DOHH2 (cell line): ENCODE measurements at regions not wholly inside any gene's neighbourhood (a gene's known extent, or its start where the extent isn't known, plus 50 kb on each side); places are given as distances from the start of the nearest gene placed in this dataset.

Experiments
- H3F3A ChIP-seq: fragments of 200-600 bp; sonication (generic), shearing (Covaris generic); 2 replicates; pipeline ENCODE4 v1.6.0; 2016; ENCODE audit warnings: antibody characterized with exemption, mild to moderate bottlenecking; ENCODE audit not compliant: control insufficient read depth, insufficient read depth
- H3K27ac ChIP-seq: fragments of 200-600 bp; sonication (generic); 2 replicates; pipeline ENCODE4 v1.5.1; 2014; ENCODE audit warnings: low read depth, mild to moderate bottlenecking, low read length, moderate library complexity
- H3K27me3 ChIP-seq: fragments of 200-600 bp; sonication (generic); 2 replicates; pipeline ENCODE4 v1.6.1; 2014; ENCODE audit warnings: mild to moderate bottlenecking, low read length, mixed read lengths; ENCODE audit not compliant: control insufficient read depth
- H3K36me3 ChIP-seq: fragments of 200-600 bp; sonication (generic); 2 replicates; pipeline ENCODE4 v1.6.1; 2014; ENCODE audit warnings: mild to moderate bottlenecking, low read length, moderate library complexity, mixed read lengths; ENCODE audit not compliant: control insufficient read depth
- H3K4me1 ChIP-seq: fragments of 200-600 bp; sonication (generic); 2 replicates; pipeline ENCODE4 v1.6.1; 2014; ENCODE audit warnings: mild to moderate bottlenecking, low read length, mixed read lengths; ENCODE audit not compliant: control insufficient read depth
- H3K4me2 ChIP-seq: fragments of 200-600 bp; sonication (generic); 2 replicates; pipeline ENCODE4 v1.6.0; 2014; ENCODE audit warnings: mild to moderate bottlenecking, low read length, moderate library complexity
- H3K4me3 ChIP-seq: fragments of 200-600 bp; sonication (generic); 2 replicates; pipeline ENCODE4 v1.5.1; 2014; ENCODE audit warnings: mild to moderate bottlenecking, low read length, mixed read lengths
- H3K79me2 ChIP-seq: fragments of 200-600 bp; sonication (generic); 2 replicates; pipeline ENCODE4 v1.6.1; 2014; ENCODE audit warnings: mild to moderate bottlenecking, low read length, mixed read lengths; ENCODE audit not compliant: control insufficient read depth
- H3K9me2 ChIP-seq: fragments of 200-600 bp; sonication (generic); replicated peaks from 2 replicates; pipeline ENCODE4 v1.6.1; 2014; ENCODE audit warnings: mild to moderate bottlenecking, low read length, mixed read lengths; ENCODE audit not compliant: control insufficient read depth
- H3K9me3 ChIP-seq: fragments of 200-600 bp; sonication (generic); 2 replicates; pipeline ENCODE4 v1.6.1; 2014; ENCODE audit warnings: antibody characterized with exemption, low read length, mixed read lengths; ENCODE audit not compliant: control insufficient read depth, insufficient read depth
- H4K20me1 ChIP-seq: fragments of 200-600 bp; sonication (generic); 2 replicates; pipeline ENCODE4 v1.6.0; 2014; ENCODE audit warnings: low read depth, mild to moderate bottlenecking, antibody characterized with exemption, low read length, moderate library complexity; ENCODE audit not compliant: control insufficient read depth, insufficient read depth
- EZH2phosphoT487 ChIP-seq: fragments of 200-600 bp; sonication (generic); IDR thresholded peaks from 2 replicates; pipeline ENCODE4 v1.6.1; 2017; ENCODE audit warnings: borderline replicate concordance, mild to moderate bottlenecking, antibody characterized with exemption, low read length, moderate library complexity, mixed read lengths
- TF ChIP-seq, protein P1 (sequence below): fragments of 200-600 bp; sonication (generic); IDR thresholded peaks from one replicate; pipeline ENCODE4 v1.5.1; 2014; ENCODE audit warnings: antibody characterized with exemption, mild to moderate bottlenecking, low read depth, low read length; ENCODE audit not compliant: poor library complexity, severe bottlenecking

DNA sequence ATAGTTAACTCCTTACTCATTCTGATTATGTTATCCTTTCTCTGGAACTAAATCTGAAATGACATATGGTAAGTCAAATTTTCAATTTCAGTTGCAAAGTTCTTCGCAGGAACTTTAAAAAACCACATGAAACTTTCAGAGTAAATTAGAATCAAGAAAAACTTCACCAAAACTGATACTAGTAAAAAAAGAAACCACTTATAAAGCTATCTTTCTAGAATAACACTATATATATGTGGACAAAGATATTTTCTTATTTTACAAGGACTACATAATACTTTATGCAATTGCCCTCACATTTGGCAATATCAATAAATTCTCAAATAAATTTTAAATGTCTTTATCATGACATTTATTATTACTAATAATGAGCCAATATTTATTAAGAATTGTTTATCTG is 1847.1 kb upstream of the NUDT12 start:
- TF ChIP-seq, protein P1, sequence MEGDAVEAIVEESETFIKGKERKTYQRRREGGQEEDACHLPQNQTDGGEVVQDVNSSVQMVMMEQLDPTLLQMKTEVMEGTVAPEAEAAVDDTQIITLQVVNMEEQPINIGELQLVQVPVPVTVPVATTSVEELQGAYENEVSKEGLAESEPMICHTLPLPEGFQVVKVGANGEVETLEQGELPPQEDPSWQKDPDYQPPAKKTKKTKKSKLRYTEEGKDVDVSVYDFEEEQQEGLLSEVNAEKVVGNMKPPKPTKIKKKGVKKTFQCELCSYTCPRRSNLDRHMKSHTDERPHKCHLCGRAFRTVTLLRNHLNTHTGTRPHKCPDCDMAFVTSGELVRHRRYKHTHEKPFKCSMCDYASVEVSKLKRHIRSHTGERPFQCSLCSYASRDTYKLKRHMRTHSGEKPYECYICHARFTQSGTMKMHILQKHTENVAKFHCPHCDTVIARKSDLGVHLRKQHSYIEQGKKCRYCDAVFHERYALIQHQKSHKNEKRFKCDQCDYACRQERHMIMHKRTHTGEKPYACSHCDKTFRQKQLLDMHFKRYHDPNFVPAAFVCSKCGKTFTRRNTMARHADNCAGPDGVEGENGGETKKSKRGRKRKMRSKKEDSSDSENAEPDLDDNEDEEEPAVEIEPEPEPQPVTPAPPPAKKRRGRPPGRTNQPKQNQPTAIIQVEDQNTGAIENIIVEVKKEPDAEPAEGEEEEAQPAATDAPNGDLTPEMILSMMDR, result no peak
- no peak for TF ChIP-seq EZH2phosphoT487
- H3K27ac ChIP-seq, result no peak overlapping the region
- H3K4me3 ChIP-seq, result no peak overlapping the region
- no peaks in the 10 kb centered on the region for H3K9me3 ChIP-seq
- H3K27me3 ChIP-seq, result no peaks in the 10 kb centered on the region
- no peaks in the 10 kb centered on the region for H3K9me2 ChIP-seq
- no peaks in the 10 kb centered on the region for H3F3A ChIP-seq
- H4K20me1 ChIP-seq, result no peaks in the 10 kb centered on the region
- H3K4me2 ChIP-seq, result no peak overlapping the region
- H3K4me1 ChIP-seq, result no peaks in the 10 kb centered on the region
- H3K36me3 ChIP-seq, result no peaks in the 10 kb centered on the region
- H3K79me2 ChIP-seq, result no peaks in the 10 kb centered on the region

DNA sequence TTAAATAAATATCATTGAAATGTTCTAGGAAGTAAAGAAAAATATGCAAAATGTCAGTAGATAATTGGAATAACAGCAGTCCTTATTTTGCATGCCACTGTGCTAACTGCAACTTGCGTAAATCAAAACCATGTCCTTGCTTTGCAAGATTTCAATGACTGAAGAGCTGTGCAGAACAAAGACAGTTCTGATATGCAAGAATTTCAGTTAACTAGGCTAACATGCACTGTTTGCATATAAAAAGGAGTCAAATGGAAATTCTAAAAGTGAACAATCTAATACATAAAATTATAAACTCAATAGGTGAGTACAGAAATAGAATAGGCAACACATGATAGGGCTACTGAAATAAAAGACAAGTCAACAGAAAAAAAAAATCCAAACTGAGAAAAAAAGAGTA is 1844.6 kb upstream of the NUDT12 start:
- TF ChIP-seq, protein P1, result no peak
- TF ChIP-seq EZH2phosphoT487, result no peak
- Histone ChIP-seq H3K79me2 (no peaks in the 10 kb centered on the region), H3K9me3 (no peaks in the 10 kb centered on the region)

DNA sequence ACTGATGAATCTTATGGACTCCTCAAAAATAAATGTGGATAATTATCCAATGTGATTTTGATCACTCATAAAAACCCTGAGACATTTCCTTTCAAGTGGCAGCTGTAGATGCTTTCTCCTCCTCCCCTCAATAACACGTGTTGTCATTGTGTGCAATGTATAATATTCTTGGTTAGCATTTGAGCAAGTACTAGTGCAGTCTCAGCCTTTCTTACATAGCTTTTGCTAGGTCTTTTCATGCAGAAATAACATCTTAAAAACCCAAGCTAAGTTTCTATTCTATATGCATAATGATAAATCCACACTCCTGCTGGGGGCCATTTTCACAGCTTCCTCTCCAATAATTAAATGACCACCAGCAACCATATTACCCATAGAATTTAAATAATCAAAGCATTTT is 1835.2 kb upstream of the NUDT12 start:
- Histone ChIP-seq H3K4me1 (no peaks in the 10 kb centered on the region), H3K4me2 (no peak overlapping the region), H3K4me3 (no peak overlapping the region), H3K9me3 (no peaks in the 10 kb centered on the region; the same call in 1 of the 2 replicates), H3K9me2 (no peaks in the 10 kb centered on the region), H4K20me1 (no peaks in the 10 kb centered on the region), H3K27me3 (no peaks in the 10 kb centered on the region), H3K27ac (no peak overlapping the region), H3K36me3 (no peaks in the 10 kb centered on the region), H3F3A (no peaks in the 10 kb centered on the region), H3K79me2 (no peaks in the 10 kb centered on the region)
- TF ChIP-seq, protein P1, result no peak
- no peak for TF ChIP-seq EZH2phosphoT487

More for the DNA sequence above, 1844.6 kb upstream of the NUDT12 start:
- H3F3A ChIP-seq, result no peaks in the 10 kb centered on the region
- H4K20me1 ChIP-seq, result no peaks in the 10 kb centered on the region
- H3K36me3 ChIP-seq, result no peaks in the 10 kb centered on the region
- H3K4me2 ChIP-seq, result no peak overlapping the region
- no peaks in the 10 kb centered on the region for H3K27me3 ChIP-seq
- H3K9me2 ChIP-seq, result no peaks in the 10 kb centered on the region
- no peaks in the 10 kb centered on the region for H3K4me1 ChIP-seq
- no peak overlapping the region for H3K4me3 ChIP-seq
- H3K27ac ChIP-seq, result no peak overlapping the region
